ENCODE measurements at regions not wholly inside any gene's neighbourhood (a gene's known extent, or its start where the extent isn't known, plus 50 kb on each side); places are given as distances from the start of the nearest gene placed in this dataset.

DNA sequence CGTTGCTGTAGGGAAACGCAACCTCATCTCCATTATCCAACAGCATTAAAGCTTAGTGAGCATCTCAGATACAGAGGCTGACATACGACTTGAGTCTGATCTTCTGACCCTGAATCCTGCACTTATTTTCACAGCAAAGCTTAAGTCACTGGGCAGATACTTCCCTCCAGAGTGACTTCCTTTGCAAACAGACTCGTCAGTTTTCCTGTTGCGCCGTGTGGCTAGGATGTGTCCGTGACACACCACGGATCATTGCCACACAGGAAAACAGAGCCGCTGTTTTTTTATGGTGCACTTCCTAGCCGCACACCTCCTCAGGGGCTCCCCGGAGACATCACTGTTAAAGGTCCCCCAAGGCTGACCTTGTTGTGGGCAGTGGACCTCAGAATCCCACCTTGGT is 94.9 kb upstream of the MKI67 start:
- DNase-seq (ENCODE audit: insufficient read length, low spot score) = no peak
- FAIRE-seq = no peak

DNA sequence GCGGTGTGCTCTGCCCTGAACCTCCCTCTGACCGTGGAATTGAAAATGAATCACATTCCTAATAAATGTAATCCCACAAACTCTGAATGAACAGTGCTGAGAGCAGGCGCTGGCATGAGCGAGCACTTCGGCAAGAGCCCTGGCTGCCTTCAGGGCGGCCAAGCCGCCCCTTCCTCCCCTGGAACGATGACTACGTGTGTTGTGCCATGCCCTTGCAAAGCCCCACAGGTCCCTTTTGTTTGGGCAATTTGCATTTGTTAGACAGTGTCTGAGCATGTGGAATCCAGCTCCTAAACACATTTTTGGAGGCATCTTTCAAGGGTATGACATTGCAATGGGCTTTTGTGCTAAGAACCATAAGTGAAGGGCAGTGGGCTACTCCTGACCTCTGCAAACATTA is 95.6 kb upstream of the MKI67 start:
- FAIRE-seq (no peak), DNase-seq (ENCODE audit: insufficient read length, low spot score) (no peak)

DNA sequence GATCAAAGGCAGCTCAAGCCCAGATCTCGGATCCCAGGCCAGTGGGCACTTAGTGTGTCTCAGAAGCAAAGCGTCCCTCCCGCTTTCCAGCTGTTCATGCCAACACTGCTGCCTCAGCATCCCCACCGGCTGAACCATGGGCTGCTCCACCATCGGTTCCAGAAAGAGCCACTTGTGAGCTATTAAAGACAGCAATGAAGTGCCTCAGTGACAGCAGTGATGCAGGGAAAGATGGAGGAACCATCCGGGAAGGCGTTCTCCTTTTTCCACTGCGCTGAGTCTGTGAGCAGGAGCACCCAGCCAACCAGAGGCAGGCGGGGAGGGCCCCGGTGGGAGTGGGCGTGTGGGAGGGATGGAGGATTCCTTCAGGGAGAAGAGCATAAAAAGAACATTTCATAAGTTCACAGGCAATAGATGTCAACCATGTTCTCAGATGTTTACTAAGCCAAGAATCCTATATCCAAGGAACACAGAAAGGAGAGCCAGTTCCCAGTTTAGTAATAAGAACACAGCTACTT is 96.2 kb upstream of the MKI67 start:
- DNase-seq (ENCODE audit: insufficient read length, low spot score) = no peak
- FAIRE-seq = no peak

DNA sequence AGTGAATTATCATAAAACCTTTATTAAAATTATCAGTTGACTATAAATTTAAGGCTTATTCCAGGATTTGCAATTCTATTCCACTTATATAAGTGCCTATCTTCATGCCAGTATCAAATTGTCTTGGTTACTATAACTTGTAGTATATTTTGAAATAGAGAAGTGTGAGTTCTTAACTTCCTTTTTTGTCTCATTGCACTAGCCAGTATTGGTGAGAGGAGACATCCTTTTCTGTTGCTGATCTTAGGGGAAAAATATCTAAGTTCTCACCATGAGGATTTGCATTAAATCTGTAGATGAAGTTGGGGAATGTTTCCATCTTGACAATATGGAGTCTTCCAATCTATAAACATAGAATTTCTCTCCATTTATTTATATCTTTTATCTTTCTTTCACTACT is 104.2 kb upstream of the MKI67 start:
- FAIRE-seq (no peak), DNase-seq (ENCODE audit: insufficient read length, low spot score) (no peak)

DNA sequence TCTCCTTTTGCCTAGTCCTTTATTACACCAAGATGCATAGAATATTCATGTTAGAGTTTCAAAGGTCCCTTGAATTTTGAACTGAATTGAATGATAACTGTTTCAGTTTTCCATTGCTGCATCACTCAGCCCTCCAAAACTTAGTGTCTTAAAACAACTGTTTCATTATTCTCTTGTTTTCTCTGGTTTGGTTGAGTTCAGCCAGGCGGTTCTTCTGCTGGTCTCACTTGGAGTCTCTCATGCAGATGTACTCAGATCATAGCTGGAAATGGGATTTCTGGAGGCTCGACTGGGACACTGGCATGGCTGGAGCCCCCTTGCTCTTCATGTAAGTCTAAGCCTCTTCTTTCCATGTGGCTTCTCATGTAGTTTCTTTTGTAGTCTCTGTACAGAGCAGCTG is 107.2 kb upstream of the MKI67 start:
- no peak for FAIRE-seq
- DNase-seq (ENCODE audit: insufficient read length, low spot score) = no peak

DNA sequence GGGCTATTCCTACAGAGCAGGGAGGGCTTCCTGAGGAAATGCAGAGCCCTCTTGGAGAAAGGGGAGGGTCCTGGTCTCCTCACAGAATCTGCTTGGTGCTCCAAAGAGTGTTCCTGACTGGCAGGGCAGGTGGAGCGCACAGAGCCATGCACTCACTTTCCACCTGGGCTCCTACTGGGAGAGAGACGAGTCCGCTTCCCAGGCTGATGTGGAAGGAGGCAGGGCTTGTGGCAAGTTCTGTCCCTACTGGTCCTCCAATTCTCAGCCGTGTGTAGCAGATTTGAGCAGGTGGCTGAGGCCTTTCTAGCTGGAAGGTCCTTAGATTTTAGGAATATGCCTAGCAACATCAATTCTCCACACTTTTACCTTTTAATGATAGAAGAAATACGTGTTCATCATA is 111.5 kb upstream of the MKI67 start:
- no peak for FAIRE-seq

DNA sequence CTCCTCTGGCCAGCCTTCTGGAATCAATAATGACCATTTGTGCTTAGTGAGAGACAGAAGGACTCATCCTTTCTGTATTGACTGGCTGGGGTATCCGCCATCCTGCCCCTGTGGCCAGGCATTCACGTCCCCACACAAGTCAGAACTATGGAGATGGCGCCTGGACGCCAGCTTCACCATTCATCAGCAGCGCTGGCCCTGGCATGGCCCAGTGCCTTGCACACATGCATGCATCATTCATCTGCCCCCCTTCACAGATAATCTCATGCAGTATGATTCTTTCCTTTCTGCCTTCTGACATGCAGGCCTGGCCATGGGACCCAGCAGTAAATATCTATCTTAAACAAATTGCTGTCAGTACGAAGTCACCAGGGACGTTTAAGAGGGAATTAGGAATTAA is 114.8 kb upstream of the MKI67 start:
- FAIRE-seq (no peak), DNase-seq (ENCODE audit: insufficient read length, low spot score) (no peak)

More for the DNA sequence above, 111.5 kb upstream of the MKI67 start:
- no peak for DNase-seq (ENCODE audit: insufficient read length, low spot score)

DNA sequence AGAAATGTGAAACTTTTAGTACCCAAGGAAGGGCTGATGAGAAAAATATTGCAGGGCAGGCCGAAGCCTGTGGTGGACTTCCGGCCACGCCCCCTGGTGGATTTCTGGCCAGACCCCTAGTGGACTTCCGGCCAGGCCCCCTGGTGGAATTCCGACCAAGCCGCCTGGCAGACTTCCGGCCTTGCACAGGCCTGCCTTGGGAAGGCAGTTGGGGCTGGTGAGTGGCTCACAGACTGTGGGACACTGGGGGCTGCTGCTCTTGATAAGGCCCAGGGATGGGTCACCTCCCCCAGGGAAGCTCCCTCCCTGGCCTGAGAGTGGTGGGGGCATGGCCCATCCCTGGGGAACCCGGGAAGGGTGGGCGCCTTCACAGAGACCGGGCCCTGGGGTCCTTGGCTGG is 116.4 kb upstream of the MKI67 start:
- no peak for FAIRE-seq
- DNase-seq (ENCODE audit: insufficient read length, low spot score) = no peak

DNA sequence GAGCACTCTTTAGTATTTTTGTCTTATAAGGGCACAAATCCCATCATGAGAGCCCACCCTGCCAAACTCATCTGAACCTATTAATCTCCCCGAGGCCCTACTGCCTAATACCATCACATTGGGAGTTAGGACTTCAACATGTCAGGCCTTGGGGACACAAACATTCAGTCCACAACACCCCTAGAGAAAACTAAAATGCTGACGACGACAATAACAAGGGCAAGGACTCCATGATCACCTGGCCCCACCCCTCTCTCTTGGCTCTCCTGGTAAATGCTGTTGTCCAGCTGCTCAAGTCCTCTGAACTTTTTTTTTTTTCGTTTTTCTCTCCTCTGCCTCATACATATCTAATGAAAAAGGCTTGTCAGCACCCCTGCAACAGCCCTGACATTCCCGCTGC is 118.8 kb upstream of the MKI67 start:
- DNase-seq (ENCODE audit: insufficient read length, low spot score) (no peak), FAIRE-seq (no peak)

DNA sequence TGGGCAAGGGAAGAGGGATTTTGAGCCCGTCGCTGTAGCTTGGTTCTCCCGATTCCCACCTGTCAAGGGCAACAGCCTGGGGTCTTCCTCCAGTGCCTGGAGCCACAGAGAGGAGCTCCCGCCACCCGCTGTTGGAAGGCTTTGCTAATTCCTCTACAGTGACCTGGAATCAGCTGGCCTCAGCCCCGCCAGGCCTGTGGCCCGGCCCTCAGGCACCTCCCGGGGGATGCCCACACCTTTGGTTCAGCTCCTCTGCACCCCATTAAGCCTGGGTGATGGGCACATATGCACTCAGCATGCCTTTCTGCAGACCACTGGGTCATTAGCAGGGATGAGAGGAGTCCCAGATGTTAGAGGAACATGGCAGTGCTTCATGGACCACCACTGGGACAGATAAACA is 121.4 kb upstream of the MKI67 start:
- DNase-seq (ENCODE audit: insufficient read length, low spot score) (no peak), FAIRE-seq (no peak)

DNA sequence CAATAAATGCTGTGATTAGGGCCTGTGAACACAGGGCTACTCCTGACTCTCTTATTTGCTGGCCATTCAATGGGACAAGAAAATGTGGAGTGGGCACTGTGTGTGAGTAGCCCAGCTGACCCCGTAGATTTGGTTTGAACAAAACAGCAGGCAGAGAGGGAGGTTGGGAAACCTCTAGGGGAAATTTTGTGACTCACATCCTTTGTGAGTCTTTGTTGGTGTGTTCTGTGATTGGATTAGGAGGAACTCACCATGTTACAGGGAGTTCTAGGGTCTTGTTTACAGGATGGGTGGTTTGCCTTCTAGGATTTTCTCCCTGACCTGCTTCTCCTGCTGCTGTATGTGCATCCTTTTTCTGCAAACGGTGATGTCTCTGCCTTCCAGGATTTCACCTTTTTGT is 128.3 kb upstream of the MKI67 start:
- no peak for FAIRE-seq
- DNase-seq (ENCODE audit: insufficient read length, low spot score) = no peak

DNA sequence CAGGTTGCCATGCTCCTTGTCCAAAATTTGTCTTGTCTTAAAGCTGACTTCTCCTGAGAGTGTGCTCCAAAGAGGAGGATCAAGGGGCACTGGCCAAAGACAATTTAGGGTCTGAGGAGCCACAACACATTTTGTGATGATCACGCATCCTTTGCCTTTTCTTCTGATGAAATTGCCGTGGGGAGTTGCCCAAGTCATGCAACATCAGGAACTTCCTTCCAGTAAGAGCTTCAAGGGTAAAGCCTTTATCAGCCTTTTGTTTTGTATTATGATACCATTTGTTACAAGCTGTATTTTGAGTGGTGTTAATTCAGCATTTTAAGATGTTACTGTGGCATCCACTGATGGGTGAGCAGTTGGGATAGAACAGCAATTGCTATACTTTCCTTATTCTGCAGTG is 131.2 kb upstream of the MKI67 start:
- FAIRE-seq = no peak

DNA sequence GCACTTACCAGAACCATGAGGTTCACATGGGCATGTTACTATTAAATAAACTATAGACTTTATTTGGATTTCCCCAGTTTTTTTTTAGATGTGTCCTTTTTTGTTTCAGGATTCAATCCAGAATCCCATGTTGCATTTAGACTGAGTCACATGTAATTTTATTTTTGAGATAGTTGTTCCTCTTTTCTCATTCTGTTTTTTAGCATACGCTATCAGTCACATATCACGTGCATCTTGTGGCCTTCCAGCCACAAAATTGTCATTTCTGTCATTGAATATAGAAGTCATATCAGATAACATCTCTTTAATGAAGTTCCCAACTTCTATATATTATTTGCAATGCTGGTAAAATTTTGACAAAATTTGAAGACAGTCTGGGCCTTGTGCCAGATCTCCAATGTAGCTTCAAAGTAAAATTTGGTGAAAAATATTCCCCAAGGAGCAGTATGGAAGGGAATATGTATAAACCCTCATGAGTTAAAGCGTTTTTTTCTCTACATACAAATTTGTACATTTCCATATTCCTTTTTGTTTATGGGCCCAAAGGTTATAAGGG is 132.3 kb upstream of the MKI67 start:
- DNase-seq (ENCODE audit: insufficient read length, low spot score) (no peak), FAIRE-seq (no peak)

More for the DNA sequence above, 131.2 kb upstream of the MKI67 start:
- no peak for DNase-seq (ENCODE audit: insufficient read length, low spot score)

DNA sequence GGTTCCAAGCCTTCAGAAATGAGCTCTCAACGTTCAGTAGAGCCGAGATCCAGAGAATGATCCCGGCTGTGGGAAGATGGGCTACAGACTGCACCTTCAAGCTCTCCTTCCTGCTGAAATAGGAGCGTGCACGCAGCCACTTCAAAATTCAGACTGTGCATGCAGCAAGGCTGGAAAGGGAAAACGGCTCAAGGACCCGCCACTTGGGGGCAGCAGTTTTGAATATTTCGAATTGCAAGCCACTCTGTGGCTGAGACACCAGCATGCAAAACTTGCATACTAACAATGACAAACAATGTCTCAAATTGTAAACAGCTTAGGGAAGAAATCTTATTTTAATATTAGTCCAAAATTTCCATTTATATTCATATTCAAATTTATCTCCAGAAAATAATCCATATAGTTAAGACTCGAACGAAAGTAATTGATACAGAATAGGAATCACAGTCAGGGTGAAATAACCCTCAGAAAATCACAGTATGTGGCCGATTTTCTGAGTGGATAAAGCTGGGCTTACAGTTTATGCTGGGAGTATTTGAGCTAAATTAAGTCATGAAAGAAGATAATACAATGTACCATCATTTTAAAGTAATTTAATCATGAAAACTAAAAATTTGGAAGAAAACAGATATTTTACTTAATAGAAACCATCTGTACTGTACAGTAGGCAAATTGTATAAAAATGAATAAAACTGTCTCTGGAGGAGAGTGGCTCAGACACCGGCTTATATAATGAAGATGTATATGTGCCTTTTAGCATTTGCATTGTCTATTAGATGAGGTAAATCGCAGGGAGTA is 137.9 kb upstream of the MKI67 start:
- no peak for DNase-seq (ENCODE audit: insufficient read length, low spot score)
- no peak for FAIRE-seq

DNA sequence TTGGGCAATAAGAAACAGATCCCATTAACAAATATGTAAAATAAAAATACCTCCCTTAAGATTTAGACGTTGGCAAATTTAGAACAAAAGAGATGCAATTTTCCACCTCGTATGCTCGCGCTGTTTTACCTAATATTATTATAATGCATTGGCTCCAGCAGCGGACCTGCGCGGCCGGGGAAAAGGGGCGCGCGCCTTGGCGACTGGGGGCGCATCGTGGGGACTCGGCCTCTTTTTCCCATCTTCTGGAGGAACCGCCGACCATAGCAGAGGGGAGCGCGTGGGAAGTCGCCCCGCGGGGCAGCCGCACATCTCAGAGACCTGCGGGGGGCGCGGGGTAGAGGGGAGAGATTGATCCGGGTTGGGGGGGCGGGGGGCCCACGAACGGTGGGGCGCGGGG is 139.4 kb upstream of the MKI67 start:
- DNase-seq (ENCODE audit: insufficient read length, low spot score) = no peak
- no peak for FAIRE-seq

DNA sequence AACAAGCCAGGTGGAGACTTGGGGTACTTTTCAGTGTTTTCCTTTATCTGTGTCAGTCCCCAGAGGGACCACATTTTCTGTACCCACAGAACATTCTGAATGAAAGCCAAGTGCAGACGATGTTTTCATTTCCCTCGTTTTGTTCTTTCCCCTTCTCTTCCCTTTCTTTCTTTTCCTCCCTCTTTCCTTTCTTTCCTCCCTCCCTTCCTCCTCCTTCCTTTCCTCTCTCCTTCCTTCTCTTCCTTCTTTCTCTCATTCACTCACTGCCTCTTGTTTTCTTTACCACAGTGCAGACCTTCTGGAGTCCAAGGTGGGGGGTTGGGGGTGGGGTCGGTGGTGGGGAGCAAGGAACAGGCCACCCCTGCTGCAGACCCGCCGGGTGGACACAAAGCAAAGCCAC is 141.4 kb upstream of the MKI67 start:
- DNase-seq (ENCODE audit: insufficient read length, low spot score) (no peak), FAIRE-seq (no peak)

DNA sequence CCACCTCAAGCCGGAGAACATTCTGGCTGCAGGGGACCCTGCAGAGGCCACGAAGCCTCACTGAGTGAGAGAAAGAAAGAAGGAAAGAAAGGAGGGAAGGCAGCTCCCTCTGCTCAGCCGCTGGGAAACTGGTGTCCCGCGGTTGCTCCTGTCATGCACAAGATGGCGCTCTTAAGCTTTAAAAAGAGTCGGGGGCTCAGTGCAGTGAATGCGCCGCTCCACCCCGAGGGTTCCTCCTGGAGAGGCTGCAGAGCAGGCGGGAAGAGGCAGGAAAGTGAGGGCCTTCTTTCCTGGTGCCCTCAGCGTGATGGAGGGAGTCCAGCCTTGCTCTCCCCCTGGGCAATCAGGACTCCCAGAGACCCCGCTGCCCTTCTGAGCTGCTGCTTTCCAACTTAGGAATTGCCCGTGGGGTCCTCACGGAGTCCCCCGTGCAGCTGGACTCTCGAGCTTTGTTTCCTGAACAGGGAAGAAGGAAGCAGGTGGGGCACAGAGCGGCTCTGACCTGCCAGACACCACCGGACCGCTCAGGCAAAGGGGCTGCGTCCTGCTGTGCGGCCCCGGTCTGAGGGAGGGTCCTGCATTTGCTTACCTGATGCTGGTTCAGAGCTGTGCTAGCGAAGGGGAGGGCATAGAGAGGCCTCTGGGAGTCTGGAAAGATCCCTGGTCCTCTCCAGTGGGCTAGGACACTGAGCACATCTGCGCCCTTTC is 141.9 kb upstream of the MKI67 start:
- no peak for DNase-seq (ENCODE audit: insufficient read length, low spot score)
- FAIRE-seq = no peak

DNA sequence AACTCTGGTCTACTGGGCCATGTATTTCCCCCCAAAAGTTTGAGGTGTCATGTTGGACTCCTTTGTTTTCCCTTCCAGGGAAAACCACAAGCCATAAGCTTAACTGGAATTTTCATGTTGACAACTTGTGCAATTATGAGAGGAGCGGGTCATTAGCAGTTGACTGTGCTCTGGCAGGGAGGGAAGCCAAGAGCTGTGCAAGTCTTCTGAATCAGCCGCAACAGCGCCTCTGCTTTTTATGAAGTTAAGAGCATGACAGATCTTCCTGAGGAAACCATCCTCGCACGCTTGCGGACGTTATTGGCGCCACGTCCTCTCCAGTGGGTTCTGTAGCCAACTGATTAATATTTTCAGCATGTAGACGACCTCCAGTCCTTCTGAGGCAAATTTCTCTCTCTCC is 148.7 kb upstream of the MKI67 start:
- FAIRE-seq (no peak), DNase-seq (ENCODE audit: insufficient read length, low spot score) (no peak)

DNA sequence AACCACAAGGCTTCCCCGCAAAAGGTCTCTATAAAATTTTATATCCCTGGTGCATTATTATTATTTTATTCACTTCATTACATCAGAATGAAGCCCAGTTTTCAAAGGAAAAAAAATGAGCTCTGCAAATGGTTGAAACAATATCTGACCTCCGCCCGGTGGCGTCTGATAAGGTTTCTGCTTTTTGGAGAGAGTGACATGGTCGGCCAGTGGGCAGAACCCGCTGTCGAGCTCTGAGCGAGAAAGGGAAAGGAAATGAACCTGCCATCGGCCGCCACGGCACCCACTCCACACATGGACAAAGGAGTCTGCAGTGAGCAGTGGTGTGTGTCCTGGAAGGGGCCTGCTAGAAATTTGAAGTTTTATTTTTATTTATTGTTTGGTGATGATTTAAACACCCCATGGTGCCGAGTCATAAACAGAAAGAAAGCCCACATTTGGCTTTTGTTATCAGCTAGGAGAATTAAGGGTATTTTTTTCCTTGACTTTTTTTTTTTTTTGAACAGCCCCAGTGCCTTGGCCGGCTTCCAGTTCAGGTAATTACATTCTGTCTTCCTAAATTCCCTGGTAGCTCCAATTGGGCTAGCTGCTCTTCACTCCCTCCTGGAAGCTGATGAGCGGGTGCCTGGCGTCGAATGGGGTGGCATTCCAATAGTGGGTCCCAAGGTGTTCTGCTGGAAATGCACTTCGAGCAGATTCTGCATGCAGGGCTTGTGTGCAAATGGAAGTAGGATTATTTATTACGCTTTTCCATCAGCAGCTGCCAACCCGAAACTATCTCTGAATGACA is 149.4 kb upstream of the MKI67 start:
- no peak for DNase-seq (ENCODE audit: insufficient read length, low spot score)
- no peak for FAIRE-seq

DNA sequence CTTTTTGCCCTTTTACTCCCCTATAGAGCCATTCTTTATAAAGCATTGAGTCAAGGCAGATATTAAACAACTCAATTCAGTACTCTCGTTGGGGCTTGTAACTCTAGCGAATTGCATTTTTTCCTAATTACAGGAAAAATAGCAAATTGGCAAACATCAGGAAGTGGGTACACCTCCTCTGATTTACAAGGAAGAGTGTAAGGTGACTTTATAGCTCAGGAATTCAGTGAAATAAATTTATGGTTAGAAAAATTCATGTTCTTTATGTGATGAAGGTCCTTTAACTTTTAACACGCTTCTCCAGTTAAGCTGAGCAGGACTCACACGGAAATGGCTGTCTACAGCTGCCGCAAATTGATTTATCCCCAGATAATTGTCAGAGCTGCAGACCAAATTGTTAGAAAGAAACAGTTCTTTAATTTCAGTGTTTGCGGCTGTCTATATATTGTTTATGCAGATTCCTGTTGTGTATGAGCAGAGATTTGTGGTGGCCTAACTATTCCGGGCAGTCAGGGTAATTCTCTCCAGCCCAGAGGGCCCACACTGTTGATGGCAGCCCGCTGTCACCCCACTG is 151.1 kb upstream of the MKI67 start:
- DNase-seq (ENCODE audit: insufficient read length, low spot score) (no peak), FAIRE-seq (no peak)

DNA sequence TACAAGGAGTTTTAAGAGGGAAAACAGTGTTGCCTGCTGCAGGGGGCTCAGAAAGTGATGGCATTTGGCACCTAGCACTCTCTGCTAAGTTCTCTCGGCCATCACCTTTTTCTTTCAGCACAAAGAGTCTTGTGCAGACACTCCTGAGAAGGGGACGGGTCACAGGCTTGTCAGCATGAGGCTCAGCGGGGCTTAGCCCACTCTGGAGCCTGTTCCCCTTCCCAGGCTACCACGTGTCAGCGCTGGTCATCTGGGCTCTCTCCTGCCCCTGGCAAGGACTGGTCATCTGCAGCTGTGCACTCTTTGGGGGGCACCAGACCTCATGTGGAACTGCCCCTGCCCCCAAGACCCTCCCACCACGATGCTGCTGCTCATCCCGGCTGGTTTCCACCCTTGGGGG is 152.1 kb upstream of the MKI67 start:
- DNase-seq (ENCODE audit: insufficient read length, low spot score) = no peak

More for the DNA sequence above, 152.1 kb upstream of the MKI67 start:
- no peak for FAIRE-seq
